ENCODE measurements at regions not wholly inside any gene's neighbourhood (a gene's known extent, or its start where the extent isn't known, plus 50 kb on each side); places are given as distances from the start of the nearest gene placed in this dataset.

- ChIA-PET POLR2A (no interaction called here), CTCF (no interaction called here)
- Histone ChIP-seq H3K4me3 (ENCODE audit: control insufficient read depth in 1 of 7, extremely low read depth in 1 of 7, insufficient read depth in 4 of 7, low read depth in 2 of 7, low read length in 6 of 7) (no peak overlapping the region), H3K27me3 (replicated peaks in 2 of 5; ENCODE audit: control insufficient read depth in 4 of 5, insufficient read depth in 5 of 5, low read length in 4 of 5) (peaks cover 0 to 49% (median 6%) of the 10 kb centered on the region in 5 experiments), H3K9me3 (ENCODE audit: control extremely low read depth in 1 of 5, control insufficient read depth in 4 of 5, insufficient read depth in 2 of 5, low read depth in 1 of 5, low read length in 4 of 5) (no peaks in the 10 kb centered on the region), H3K4me1 (ENCODE audit: control extremely low read depth in 1 of 4, control insufficient read depth in 4 of 4, insufficient read depth in 4 of 4, low read length in 3 of 4) (no peaks in the 10 kb centered on the region), H3K36me3 (ENCODE audit: control insufficient read depth in 4 of 4, insufficient read depth in 4 of 4, low read length in 3 of 4) (no peaks in the 10 kb centered on the region), H3K27ac (ENCODE audit: insufficient read depth in 1 of 2, low read depth in 1 of 2, low read length in 2 of 2, poor library complexity in 1 of 2, severe bottlenecking in 2 of 2) (no peak overlapping the region)
- WGBS (ENCODE audit: insufficient coverage): 98% methylated on average over 4 of the region's 5 CpGs
- no peak for DNase-seq
These were observed 50.8 kb upstream of the OSMR start for GRCh38 chr5:38794986-38795385.

DNA sequence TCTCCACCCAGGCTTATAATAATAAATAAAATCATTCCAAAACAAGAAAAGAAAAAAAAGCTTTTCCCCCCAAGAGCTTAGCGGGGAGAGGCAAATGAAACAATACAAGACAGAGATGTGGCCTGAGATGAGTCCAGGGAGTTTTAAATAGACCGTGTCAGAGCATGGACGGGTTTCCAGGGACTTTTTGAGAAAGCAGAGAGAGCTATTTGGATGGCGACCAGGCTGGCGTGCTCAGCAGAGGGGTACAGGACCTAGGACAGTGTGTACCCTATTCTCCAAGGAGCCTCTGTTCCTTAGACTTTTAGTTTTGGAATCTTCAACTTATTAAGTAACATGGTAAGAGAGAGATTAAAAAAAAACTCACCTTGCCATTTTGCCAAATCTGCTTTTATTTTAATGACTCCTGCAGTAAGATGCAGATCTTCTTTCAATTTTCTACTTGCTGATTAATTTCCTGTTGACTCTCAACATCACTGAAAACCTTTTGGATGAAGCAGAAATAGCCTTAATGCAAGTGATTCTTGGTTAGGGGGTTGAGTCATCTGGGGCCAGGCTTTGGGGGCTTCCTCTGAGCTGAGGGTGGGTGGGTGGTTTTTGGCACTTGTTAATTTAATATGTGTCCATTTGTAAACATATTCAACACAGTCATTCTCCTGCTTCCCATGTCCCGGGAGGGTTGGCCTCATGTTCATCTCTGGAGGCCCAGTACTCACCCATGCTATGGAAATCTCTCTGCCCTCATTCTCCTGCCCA lies 49.6 kb upstream of the OSMR start:
- peaks cover 0 to 50% (median 6%) of the 10 kb centered on the region in 5 experiments for H3K27me3 ChIP-seq (replicated peaks in 2 of 5; ENCODE audit: control insufficient read depth in 4 of 5, insufficient read depth in 5 of 5, low read length in 4 of 5)
- no peak for DNase-seq
- no peaks in the 10 kb centered on the region for H3K4me1 ChIP-seq (ENCODE audit: control extremely low read depth in 1 of 4, control insufficient read depth in 4 of 4, insufficient read depth in 4 of 4, low read length in 3 of 4)
- no peak overlapping the region for H3K27ac ChIP-seq (ENCODE audit: insufficient read depth in 1 of 2, low read depth in 1 of 2, low read length in 2 of 2, poor library complexity in 1 of 2, severe bottlenecking in 2 of 2)
- H3K36me3 ChIP-seq (ENCODE audit: control insufficient read depth in 4 of 4, insufficient read depth in 4 of 4, low read length in 3 of 4): no peaks in the 10 kb centered on the region
- ChIA-PET POLR2A (no interaction called here), CTCF (interaction anchor here (1.1 to 1.5 kb wide), 2 partner anchors 13 to 375 kb away, joined by 3 to 5 read pairs; no protein-coding TSS in a partner anchor)
- WGBS (ENCODE audit: insufficient coverage): 98% methylated on average over 4 of the region's 6 CpGs
- no peaks in the 10 kb centered on the region for H3K9me3 ChIP-seq (ENCODE audit: control extremely low read depth in 1 of 5, control insufficient read depth in 4 of 5, insufficient read depth in 2 of 5, low read depth in 1 of 5, low read length in 4 of 5)
- H3K4me3 ChIP-seq (ENCODE audit: control insufficient read depth in 1 of 7, extremely low read depth in 1 of 7, insufficient read depth in 4 of 7, low read depth in 2 of 7, low read length in 6 of 7): no peak overlapping the region

Data from common myeloid progenitor, CD34-positive (primary cell).